Heart left ventricle (tissue), 13 donors: ENCODE measurements at regions not wholly inside any gene's neighbourhood (a gene's known extent, or its start where the extent isn't known, plus 50 kb on each side); places are given as distances from the start of the nearest gene placed in this dataset.

Source experiments
- CTCF ChIP-seq, 12 donors: fragments of 200-600 bp; sonication (generic) in 4 of 12; IDR thresholded peaks; one replicate each; pipeline versions ENCODE4 v1.5.0 to v1.8.0; 2018 to 2022; ENCODE audit warnings: antibody characterized with exemption in 12 of 12, mild to moderate bottlenecking in 5 of 12
- POLR2A ChIP-seq, 2 donors: fragments of 450-650 bp; IDR thresholded peaks; one replicate each; pipeline ENCODE4 v1.6.1; 2017; ENCODE audit warnings: antibody characterized with exemption in 2 of 2, mild to moderate bottlenecking in 2 of 2, moderate library complexity in 2 of 2
- donor health status: ischemic (EF 13 %, LVEDD 7.1; RV severe dilation, severe dysfunction).
- donor health status: DM: no; HTN: yes; CAD: no.
- donor health status: DM: no; HTN: no; CAD: no.
- donor health status: ischemic (EF 25% LVEDD 6.9; RV normal size, moderate dysfunction).
- donor health status: ischemic (EF 25% LVEDD 5.7; RV mildly dilated, moderate dysfunction).
- donor health status: ischemic (EF 35%, LVEDD 5.7; RV mildly dilated, moderate dysfunction).
- donor health status: nonischemic (EF 11% LVEDD 7.7; RV severe dilation, severe dysfunction).
- donor health status: DM: yes; HTN: yes; CAD: no.
- donor health status: PGD.
- donor health status: ischemic (EF 29% LVEDD 5.4; RV normal size, mild dysfunction).
- donor health status: nonischemic (EF 23%, LVEDD 6.1; RV moderate dilation, normal function).

- no peak for TF ChIP-seq CTCF (IDR thresholded peaks at IDR 0.05)
- peak in 1 of 2 donors; percentile 36 for TF ChIP-seq POLR2A (IDR thresholded peaks at IDR 0.05)
Measured at GRCh38 chr15:66841953-66842681, 140.1 kb downstream of the SMAD6 start.
